Kidney tubule cell (primary cell): ENCODE measurements at regions not wholly inside any gene's neighbourhood (a gene's known extent, or its start where the extent isn't known, plus 50 kb on each side); places are given as distances from the start of the nearest gene placed in this dataset.
"Not testable (repeated sequence)": the region's sequence is repeated elsewhere in the genome, so short reads cannot be mapped to it uniquely, and the experiment has no call there.

Source experiments
- DNase-seq: peaks from one replicate; pipeline ENCODE4 v3.0.0-alpha.2; 2018; ENCODE audit warnings: low spot score

GRCh38 chr16:61432421-61432820, 603.8 kb downstream of the CDH8 start:
- DNase-seq: no peak

- no peak for DNase-seq
Measured at GRCh38 chr16:61421111-61421510, 615.1 kb downstream of the CDH8 start.

GRCh38 chr16:61419791-61420190, 616.4 kb downstream of the CDH8 start:
- DNase-seq: no peak

GRCh38 chr16:61418802-61419201, 617.4 kb downstream of the CDH8 start:
- DNase-seq: not testable (repeated sequence)

GRCh38 chr16:61415126-61415525, 621.1 kb downstream of the CDH8 start:
- DNase-seq: no peak

- no peak for DNase-seq
Measured at GRCh38 chr16:61413021-61413420, 623.2 kb downstream of the CDH8 start.

GRCh38 chr16:61412562-61412961, 623.7 kb downstream of the CDH8 start:
- no peak for DNase-seq

GRCh38 chr16:61409604-61410003, 626.6 kb downstream of the CDH8 start:
- no peak for DNase-seq

GRCh38 chr16:61403386-61403785, 632.9 kb downstream of the CDH8 start:
- no peak for DNase-seq

GRCh38 chr16:61391896-61392295, 644.3 kb downstream of the CDH8 start:
- no peak for DNase-seq

- DNase-seq: no peak
Measured at GRCh38 chr16:61390965-61391637, 645.1 kb downstream of the CDH8 start.

- DNase-seq: no peak
Measured at GRCh38 chr16:61385392-61386071, 650.7 kb downstream of the CDH8 start.

- DNase-seq: no peak
Measured at GRCh38 chr16:61382435-61382834, 653.8 kb downstream of the CDH8 start.

GRCh38 chr16:61379311-61379710, 656.9 kb downstream of the CDH8 start:
- no peak for DNase-seq

GRCh38 chr16:61374071-61374470, 662.2 kb downstream of the CDH8 start:
- no peak for DNase-seq

GRCh38 chr16:61371881-61372280, 664.4 kb downstream of the CDH8 start:
- no peak for DNase-seq

- DNase-seq: no peak
Measured at GRCh38 chr16:61371388-61371787, 664.9 kb downstream of the CDH8 start.

GRCh38 chr16:61370564-61370963, 665.7 kb downstream of the CDH8 start:
- no peak for DNase-seq

GRCh38 chr16:61366006-61366405, 670.2 kb downstream of the CDH8 start:
- DNase-seq: no peak

GRCh38 chr16:61364990-61365389, 671.2 kb downstream of the CDH8 start:
- DNase-seq: no peak

- DNase-seq: no peak
Measured at GRCh38 chr16:61362585-61362984, 673.7 kb downstream of the CDH8 start.

- no peak for DNase-seq
Measured at GRCh38 chr16:61344791-61345190, 691.4 kb downstream of the CDH8 start.

- DNase-seq: no peak
Measured at GRCh38 chr16:61332461-61332860, 703.8 kb downstream of the CDH8 start.

- DNase-seq: no peak
Measured at GRCh38 chr16:61324044-61324443, 712.2 kb downstream of the CDH8 start.
